Lower lobe of right lung (tissue), 2 donors: ENCODE measurements at regions not wholly inside any gene's neighbourhood (a gene's known extent, or its start where the extent isn't known, plus 50 kb on each side); places are given as distances from the start of the nearest gene placed in this dataset.

Source experiments
- ATAC-seq, 2 donors: fragments of 200-7000 bp; cut with Tn5 transposase; one replicate each; pipeline ENCODE4 v1.9.1; 2020 to 2022; ENCODE audit warnings: mild to moderate bottlenecking in 2 of 2, moderate library complexity in 2 of 2
- DNase-seq: peaks from one replicate; pipeline ENCODE4 v3.0.0-alpha.2; 2020
- H3K27ac ChIP-seq: fragments of 200-600 bp; one replicate; pipeline ENCODE4 v1.8.0; 2022
- H3K27me3 ChIP-seq: fragments of 200-600 bp; one replicate; pipeline ENCODE4 v1.8.0; 2022; ENCODE audit warnings: low read depth
- H3K36me3 ChIP-seq: fragments of 200-600 bp; one replicate; pipeline ENCODE4 v1.8.0; 2022; ENCODE audit warnings: mild to moderate bottlenecking
- H3K4me1 ChIP-seq: fragments of 200-600 bp; one replicate; pipeline ENCODE4 v1.8.0; 2022
- H3K4me3 ChIP-seq: fragments of 200-600 bp; one replicate; pipeline ENCODE4 v1.8.0; 2022; ENCODE audit warnings: mild to moderate bottlenecking
- H3K9me3 ChIP-seq: fragments of 200-600 bp; one replicate; pipeline ENCODE4 v1.8.0; 2022
- intact Hi-C: fragments of 100-400 bp; cut with DNase I; formaldehyde crosslinking; loops from one replicate; pipeline ENCODE4 v1.11.0; 2022
- TF ChIP-seq, protein P1 (sequence below): fragments of 200-600 bp; IDR thresholded peaks from one replicate; pipeline ENCODE4 v1.8.0; 2022; ENCODE audit warnings: antibody characterized with exemption, mild to moderate bottlenecking
- donor health status: DM: no; HTN: yes; CAD: no; lungs with severe emphysema.

DNA sequence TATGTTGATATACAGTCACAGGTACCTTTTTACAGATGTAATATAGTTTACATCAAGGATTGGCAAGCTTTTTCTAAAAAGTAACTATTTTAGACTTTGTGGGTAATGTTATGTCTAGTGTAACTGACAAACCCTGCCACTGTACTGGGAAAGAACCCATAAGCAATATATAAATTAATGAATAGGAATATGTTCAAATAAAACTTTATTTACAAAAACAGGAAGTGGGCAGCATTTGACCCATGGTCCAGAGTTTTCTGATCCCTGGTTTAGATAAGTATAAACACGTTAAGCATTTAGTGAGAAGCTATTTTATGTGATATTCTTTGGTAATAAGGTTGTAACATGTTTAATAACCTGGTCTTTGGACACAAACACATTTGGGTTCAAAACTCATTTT lies 915.2 kb upstream of the ROBO1 start:
- H3K27me3 ChIP-seq = no peaks in the 10 kb centered on the region
- H3K4me1 ChIP-seq = no peaks in the 10 kb centered on the region
- DNase-seq = no peak
- H3K27ac ChIP-seq = no peak overlapping the region
- H3K4me3 ChIP-seq = no peak overlapping the region
- no peak for ATAC-seq
- intact Hi-C loops = no loop called here
- TF ChIP-seq, protein P1, sequence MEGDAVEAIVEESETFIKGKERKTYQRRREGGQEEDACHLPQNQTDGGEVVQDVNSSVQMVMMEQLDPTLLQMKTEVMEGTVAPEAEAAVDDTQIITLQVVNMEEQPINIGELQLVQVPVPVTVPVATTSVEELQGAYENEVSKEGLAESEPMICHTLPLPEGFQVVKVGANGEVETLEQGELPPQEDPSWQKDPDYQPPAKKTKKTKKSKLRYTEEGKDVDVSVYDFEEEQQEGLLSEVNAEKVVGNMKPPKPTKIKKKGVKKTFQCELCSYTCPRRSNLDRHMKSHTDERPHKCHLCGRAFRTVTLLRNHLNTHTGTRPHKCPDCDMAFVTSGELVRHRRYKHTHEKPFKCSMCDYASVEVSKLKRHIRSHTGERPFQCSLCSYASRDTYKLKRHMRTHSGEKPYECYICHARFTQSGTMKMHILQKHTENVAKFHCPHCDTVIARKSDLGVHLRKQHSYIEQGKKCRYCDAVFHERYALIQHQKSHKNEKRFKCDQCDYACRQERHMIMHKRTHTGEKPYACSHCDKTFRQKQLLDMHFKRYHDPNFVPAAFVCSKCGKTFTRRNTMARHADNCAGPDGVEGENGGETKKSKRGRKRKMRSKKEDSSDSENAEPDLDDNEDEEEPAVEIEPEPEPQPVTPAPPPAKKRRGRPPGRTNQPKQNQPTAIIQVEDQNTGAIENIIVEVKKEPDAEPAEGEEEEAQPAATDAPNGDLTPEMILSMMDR = no peak
- no peaks in the 10 kb centered on the region for H3K9me3 ChIP-seq
- H3K36me3 ChIP-seq = no peaks in the 10 kb centered on the region

DNA sequence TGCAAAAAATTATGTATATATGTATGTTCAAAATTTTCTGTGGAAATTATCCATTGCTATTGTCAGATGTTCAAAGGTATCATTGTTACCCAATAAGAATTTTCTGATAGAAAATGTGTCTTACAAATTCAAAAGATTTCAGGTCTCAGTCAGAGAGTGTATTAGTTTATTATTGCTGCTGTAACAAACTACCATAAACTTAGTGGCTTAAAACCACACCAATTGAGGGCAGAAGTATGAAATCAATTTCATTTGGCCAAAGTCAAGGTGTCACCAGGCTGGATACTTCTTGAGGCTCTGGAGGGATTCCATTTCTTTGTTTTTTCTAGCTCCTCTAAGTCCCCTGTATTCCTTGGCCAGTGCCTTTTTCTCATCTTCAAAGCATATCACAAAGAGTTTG lies 914.4 kb upstream of the ROBO1 start:
- DNase-seq (no peak), ATAC-seq (no peak)
- Histone ChIP-seq H3K27me3 (no peaks in the 10 kb centered on the region), H3K27ac (no peak overlapping the region), H3K4me3 (no peak overlapping the region), H3K4me1 (no peaks in the 10 kb centered on the region), H3K36me3 (no peaks in the 10 kb centered on the region), H3K9me3 (no peaks in the 10 kb centered on the region)
- TF ChIP-seq, protein P1 = no peak
- intact Hi-C loops = no loop called here

DNA sequence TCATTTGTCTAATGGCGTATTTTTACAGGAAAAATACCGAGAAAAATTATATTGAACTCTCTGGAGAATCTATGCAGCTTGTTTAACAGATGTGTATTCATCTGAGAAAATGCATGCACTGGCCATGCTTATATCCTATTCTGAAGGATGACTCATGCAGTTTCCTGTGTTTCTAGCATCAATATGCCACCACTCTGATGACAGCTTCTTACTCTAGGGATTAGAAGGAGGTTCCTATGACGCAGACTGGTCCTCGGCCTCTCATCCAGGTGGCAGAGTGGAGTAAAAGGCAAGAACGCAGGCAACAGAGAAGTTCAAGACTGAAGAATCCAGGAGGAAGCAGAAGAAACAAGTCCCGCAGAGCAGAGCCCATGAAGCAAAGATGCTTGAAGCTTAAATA lies 910.0 kb upstream of the ROBO1 start:
- no peaks in the 10 kb centered on the region for H3K36me3 ChIP-seq
- ATAC-seq (no peak), DNase-seq (no peak)
- H3K4me3 ChIP-seq = no peak overlapping the region
- TF ChIP-seq, protein P1 = no peak
- intact Hi-C loops = no loop called here
- H3K27me3 ChIP-seq = no peaks in the 10 kb centered on the region
- no peaks in the 10 kb centered on the region for H3K4me1 ChIP-seq
- H3K27ac ChIP-seq = no peak overlapping the region
- no peaks in the 10 kb centered on the region for H3K9me3 ChIP-seq

DNA sequence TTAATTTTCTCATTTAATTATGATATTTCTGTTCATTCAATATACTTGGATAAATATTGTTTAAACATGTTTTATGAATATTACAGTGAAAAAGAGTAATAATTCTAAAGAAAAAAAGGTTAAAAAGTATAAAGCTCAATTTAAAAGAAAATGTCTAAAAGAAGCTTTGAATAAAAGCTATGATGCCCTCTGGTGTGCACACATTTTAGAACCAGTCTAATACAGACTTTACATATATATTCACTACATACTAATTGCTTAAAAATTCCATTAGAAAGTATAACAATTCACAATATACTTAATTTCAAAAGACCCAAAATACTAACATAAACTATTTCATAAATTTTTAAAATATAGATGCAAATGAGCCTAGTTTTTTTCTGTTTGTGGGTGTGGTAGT lies 909.1 kb upstream of the ROBO1 start:
- H3K27ac ChIP-seq = no peak overlapping the region
- no peaks in the 10 kb centered on the region for H3K4me1 ChIP-seq
- no peaks in the 10 kb centered on the region for H3K36me3 ChIP-seq
- H3K4me3 ChIP-seq = no peak overlapping the region
- no peaks in the 10 kb centered on the region for H3K27me3 ChIP-seq
- DNase-seq (no peak), ATAC-seq (no peak)
- intact Hi-C loops = no loop called here
- TF ChIP-seq, protein P1 = no peak
- H3K9me3 ChIP-seq = no peaks in the 10 kb centered on the region

DNA sequence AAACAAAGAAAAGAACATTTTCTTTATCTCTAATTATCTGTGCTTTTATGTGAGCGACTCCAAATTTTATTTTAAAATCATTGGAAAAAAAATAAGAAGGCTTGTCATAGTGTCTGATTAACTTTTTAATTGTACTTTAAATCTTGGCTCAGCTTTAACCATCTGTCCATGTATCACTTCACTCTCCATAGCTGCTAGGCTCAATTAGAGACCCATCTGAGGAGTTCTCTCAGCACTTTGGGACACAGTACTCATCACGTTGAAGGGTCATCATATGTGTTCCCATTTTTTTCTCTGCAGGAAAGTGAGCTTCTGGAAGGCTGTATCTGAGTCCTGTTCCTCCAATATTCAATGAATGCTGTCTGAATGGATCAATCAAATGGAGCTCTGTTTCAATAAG lies 908.5 kb upstream of the ROBO1 start:
- no peak for DNase-seq
- no peak for ATAC-seq
- H3K27ac ChIP-seq = no peak overlapping the region
- TF ChIP-seq, protein P1 = no peak
- no peaks in the 10 kb centered on the region for H3K4me1 ChIP-seq
- no peak overlapping the region for H3K4me3 ChIP-seq
- no peaks in the 10 kb centered on the region for H3K9me3 ChIP-seq
- H3K36me3 ChIP-seq = no peaks in the 10 kb centered on the region
- H3K27me3 ChIP-seq = no peaks in the 10 kb centered on the region
- intact Hi-C loops = no loop called here

DNA sequence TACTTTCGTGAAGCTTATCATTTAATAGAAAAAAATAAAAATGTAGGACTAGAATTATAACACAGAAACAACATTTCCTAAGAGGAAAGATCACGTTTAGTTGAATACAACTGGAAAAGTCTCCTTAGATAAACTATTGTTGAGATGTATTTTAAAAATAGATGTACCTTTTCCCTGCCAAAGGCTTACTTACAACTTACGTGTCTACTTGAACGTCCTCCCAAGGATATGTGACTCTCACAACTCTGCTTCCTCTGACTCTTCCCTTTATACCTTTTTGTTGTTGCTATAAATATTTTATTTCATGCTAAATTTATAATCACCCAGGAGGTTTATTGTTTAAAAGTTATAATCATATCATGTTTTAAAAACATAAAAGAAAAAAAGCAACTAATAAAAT lies 908.0 kb upstream of the ROBO1 start:
- TF ChIP-seq, protein P1 = no peak

More for the DNA sequence above, 908.0 kb upstream of the ROBO1 start:
- no peaks in the 10 kb centered on the region for H3K4me1 ChIP-seq
- H3K27me3 ChIP-seq = no peaks in the 10 kb centered on the region
- H3K36me3 ChIP-seq = no peaks in the 10 kb centered on the region
- intact Hi-C loops = no loop called here
- ATAC-seq = no peak
- no peak for DNase-seq
- no peak overlapping the region for H3K4me3 ChIP-seq
- no peak overlapping the region for H3K27ac ChIP-seq
- H3K9me3 ChIP-seq = no peaks in the 10 kb centered on the region
